SKM-1 (cell line): ENCODE measurements at regions not wholly inside any gene's neighbourhood (a gene's known extent, or its start where the extent isn't known, plus 50 kb on each side); places are given as distances from the start of the nearest gene placed in this dataset.
A peak's percentile ranks its signal among the peaks of the same experiment; 100 is the strongest.

ENCODE experiments used
- DNase-seq: peaks from one replicate; lab custom pipeline; 2025; ENCODE audit not compliant: unreplicated experiment; lab: John Stamatoyannopoulos, UW

DNA sequence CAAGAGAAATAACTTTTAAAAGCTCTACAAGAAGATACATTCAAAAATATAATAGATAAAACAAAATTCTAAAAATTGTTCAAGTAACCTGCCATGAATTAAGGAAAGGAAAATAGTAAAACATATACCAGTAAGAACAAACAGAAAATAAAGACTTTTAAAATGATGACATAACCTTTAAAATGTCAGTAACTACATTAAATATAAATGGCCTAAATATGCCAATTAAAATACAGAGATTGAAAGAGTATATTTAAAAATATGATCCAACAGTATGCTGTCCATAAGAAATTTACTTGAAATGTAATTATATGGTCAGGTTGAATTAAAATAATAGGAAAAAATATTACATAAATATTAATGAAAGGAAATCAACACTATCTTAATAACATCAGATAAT lies 911.7 kb upstream of the POU3F3 start:
- DNase-seq, result no peak

GRCh38 chr2:103945083-103945482 lies 908.8 kb upstream of the POU3F3 start:
- no peak for DNase-seq

DNA sequence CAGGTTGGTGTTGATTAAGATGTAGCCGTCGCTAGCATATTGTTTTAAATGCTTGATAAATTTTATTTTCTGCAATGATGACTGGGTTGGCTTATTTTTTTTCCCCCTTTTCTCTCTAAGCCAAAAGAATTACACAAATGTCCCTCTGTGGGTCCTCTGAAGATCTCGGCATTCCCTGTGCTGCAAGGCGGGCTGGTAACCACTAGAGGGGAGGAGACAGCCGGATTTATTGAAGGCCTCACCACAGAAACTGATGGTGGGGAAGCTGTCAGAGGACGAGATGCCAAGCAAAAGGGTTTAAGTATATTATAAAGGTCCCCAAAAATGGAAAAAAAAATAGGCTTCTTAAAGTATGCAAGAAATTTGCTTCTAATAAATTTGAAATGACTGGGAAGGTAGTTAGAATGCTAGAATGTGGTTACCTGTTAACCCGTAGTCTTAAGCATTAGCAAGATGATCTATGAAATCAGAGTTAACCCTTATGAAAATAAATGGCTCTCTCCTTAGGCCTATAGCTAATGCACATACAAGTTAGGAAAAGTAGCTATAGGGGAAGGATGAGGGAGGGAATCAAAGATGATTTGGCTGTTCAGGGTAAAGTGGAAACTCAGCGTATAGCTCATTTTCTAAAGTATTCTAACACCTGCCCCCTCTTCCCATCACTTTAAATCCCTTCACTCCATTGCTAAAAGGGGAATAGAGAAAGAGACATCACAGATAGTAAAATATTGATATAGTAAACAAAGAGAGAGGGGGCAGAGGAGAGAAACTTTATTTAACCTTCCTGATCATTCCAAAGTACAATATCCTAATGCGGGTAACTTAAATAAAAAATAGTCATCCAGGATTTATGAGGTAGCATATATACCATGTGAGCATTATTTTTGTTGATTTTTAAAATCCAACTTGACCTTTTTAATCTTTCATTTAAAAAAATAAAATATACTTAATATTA lies 894.5 kb upstream of the POU3F3 start:
- peak; percentile 7 for DNase-seq

- no peak for DNase-seq
These were observed 893.8 kb upstream of the POU3F3 start for GRCh38 chr2:103960129-103960513.

DNA sequence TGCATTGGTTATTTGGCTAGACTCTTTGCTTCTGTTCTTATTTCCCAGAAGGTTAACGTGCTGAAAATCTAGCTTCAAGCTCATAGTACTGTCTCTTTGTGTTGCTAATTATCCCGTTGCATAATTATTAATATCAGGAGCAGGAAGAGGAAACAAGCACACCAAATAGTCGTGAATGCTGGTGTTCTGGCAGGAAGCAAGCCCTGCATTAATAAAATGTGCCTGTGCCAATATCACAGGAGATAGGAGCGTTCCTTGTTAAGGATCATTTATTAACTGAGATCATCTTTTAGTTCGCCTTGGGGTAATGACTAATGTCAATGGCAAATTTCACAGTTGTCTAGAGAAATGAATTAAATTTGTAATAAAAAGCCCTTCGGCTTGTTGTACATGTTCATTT lies 893.0 kb upstream of the POU3F3 start:
- DNase-seq, result no peak

DNA sequence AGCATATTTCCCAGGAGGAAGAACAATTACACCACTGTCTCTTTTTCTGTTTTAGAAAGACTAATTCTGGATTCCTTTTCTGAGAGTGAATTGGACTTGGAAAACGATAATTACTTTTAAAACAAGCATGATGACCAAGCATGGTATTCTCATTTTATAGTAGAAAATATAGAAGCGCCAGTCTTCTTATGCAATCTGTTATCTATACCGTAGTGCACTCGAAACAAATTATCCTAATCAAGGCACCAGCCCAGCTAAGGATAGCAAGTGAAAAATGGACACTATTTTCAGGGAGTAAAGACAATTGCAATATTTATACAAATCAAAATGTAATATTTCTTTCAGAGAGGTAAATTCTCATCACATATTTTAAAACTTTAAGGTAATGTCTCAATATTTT lies 892.1 kb upstream of the POU3F3 start:
- no peak for DNase-seq

DNA sequence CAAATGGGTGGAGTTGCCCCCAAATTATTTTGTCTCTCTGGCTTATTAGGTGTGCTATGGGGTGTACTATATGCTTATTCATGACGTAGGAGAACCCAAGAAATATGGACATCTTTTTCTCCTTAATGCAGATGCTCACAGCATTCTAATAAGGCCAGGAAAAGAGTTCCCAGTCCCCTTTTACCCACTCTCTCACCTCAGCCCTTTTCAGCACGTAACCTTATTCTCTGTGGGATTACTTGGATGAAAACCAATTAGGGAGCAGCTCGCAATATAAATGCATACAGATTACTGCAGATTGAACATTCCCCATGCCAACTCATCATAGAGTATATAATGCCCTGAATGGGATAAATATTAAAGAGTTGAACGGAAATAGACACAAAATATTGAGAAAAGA lies 891.2 kb upstream of the POU3F3 start:
- DNase-seq, result no peak

- DNase-seq, result no peak
These were observed 890.7 kb upstream of the POU3F3 start for GRCh38 chr2:103963146-103963725.

- DNase-seq, result no peak
These were observed 876.7 kb upstream of the POU3F3 start for GRCh38 chr2:103977241-103977640.

- no peak for DNase-seq
These were observed 876.2 kb upstream of the POU3F3 start for GRCh38 chr2:103977668-103978067.

DNA sequence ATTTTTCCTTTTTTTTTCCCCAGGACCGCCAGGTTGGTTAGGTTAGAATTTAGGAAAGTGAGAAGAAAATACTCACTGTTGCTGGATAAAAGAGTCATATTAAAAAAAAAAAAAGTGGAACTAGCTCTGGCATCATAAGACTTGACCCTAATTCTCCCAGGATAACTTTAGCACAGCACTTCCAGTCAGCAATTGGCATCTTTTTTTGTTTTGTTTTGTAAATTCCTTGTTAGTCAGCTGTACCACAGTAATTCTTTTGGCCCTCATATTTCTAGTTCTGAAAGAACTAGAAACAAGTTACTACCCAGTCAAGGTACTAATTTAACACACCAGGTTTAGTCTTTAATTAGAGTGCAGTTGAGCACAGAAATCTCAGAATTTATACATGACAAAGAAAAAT lies 873.5 kb upstream of the POU3F3 start:
- no peak for DNase-seq

GRCh38 chr2:103982691-103983090 lies 871.2 kb upstream of the POU3F3 start:
- DNase-seq, result no peak

GRCh38 chr2:103986001-103986400 lies 867.9 kb upstream of the POU3F3 start:
- no peak for DNase-seq

GRCh38 chr2:103991591-103991990 lies 862.3 kb upstream of the POU3F3 start:
- no peak for DNase-seq

DNA sequence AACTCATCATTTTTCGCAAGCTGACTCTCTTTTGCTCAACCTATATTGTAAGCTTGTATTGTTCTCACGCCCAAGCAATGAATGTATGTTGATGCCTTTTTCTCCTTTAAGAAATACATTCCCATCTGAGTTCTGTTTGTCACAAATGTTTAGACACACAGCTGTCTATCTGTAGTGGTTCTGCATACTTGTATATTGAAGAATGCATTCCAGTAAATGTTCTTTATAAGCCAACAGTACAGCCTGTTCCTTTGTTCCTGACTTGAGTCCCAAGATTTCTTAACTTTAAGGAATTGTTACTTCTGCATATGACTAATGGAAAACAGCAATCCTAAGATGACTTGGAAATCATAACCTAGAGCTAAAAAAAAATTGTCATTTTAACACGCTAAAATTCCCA lies 849.1 kb upstream of the POU3F3 start:
- no peak for DNase-seq

GRCh38 chr2:104016801-104017200 lies 837.1 kb upstream of the POU3F3 start:
- no peak for DNase-seq

- no peak for DNase-seq
These were observed 830.6 kb upstream of the POU3F3 start for GRCh38 chr2:104023306-104023705.

- no peak for DNase-seq
These were observed 830.1 kb upstream of the POU3F3 start for GRCh38 chr2:104023765-104024164.

DNA sequence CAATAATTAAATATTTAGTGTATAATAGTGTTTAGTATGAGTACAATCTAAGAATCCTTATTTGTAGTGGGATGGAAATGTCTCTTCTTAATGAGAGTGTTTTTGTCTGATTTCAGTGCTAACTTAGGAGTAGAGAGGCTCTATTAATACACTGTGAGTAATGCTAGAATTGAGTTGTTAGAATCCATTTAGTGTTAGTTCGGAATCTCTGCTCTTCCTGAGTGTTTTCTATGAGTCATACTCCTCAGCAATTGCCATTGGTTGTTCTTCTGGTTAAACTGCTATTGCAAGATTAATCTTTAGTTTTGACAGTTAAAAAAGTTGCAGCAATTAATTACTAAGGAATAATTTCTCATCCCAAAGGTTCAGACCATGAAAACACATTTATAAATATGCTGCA lies 828.6 kb upstream of the POU3F3 start:
- DNase-seq, result no peak

GRCh38 chr2:104026725-104027124 lies 827.2 kb upstream of the POU3F3 start:
- DNase-seq, result no peak

GRCh38 chr2:104027321-104027720 lies 826.6 kb upstream of the POU3F3 start:
- DNase-seq, result no peak

GRCh38 chr2:104028061-104028460 lies 825.9 kb upstream of the POU3F3 start:
- DNase-seq, result no peak

DNA sequence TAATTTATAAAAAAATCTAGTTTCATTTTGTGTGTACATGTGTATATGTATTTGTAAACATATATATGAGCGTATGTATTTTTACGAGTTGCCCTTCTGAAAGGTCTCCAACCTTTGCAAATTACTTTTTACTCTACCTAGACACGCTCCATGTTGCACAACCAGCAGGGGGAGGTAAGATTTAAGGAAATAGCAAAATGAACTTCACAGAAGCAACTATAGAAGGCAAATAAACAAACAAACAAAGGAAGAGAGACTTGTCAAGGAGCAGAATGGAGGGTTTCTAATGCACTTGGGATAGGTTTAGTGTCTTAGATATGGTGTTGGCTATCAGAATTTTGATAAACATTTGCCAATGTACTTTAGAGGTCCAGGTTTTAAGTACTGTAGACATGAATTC lies 820.5 kb upstream of the POU3F3 start:
- DNase-seq, result no peak
